ENCODE measurements at regions not wholly inside any gene's neighbourhood (a gene's known extent, or its start where the extent isn't known, plus 50 kb on each side); places are given as distances from the start of the nearest gene placed in this dataset.

DNA sequence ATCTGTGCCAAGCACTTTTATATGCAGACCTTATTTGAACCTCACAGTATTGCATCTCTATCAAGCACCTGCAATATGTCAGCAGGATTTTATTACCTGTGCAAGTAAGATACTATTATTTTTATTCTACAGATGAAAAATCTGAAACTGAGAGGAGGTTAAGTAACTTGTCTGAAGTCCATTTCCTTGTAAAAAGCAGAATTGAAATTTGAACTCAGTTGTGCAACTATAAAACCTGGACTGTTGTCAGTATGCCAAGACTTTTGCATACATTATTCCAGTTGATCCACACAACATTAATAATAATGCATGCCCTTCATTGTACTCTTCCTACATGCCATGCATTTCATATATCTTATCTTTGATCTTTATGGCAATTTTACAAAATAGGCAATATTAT is 82.2 kb upstream of the BRINP1 start:
- no peak for DNase-seq

DNA sequence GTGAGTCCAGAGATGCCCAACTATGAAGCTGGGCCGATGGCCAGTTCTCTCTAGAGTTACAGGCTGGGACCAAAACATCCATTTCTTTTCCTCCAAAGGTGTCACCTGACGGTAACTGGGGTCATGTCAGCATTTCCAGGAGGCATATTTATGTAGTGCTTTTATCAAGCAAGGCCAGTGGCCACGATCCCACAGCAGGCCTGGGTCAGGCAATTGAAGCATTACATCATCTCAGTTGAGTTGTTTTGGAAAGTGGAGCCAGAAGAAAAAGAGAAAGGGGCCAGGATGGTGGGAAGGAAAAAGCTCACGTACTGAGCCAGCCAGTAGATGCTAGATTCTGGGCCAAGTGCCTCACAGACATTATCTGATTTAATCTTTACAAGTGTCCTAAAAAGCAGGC is 73.9 kb upstream of the BRINP1 start:
- Mint-ChIP-seq H3K27me3 (ENCODE audit: low read depth) (no peaks in the 10 kb centered on the region), H3K4me3 (no peak overlapping the region)

More for the DNA sequence above, 82.2 kb upstream of the BRINP1 start:
- H3K9me3 Mint-ChIP-seq, result peaks cover 8 to 9% of the 10 kb centered on the region in 2 donors
- no peaks in the 10 kb centered on the region for H3K36me3 Mint-ChIP-seq (ENCODE audit: insufficient read depth in 2 of 2)
- no peak overlapping the region for H3K4me3 Mint-ChIP-seq
- no peak for ATAC-seq (replicated peaks in 1 of 2)
- H3K27me3 Mint-ChIP-seq (ENCODE audit: low read depth), result no peaks in the 10 kb centered on the region
- no peaks in the 10 kb centered on the region for H3K4me1 Mint-ChIP-seq (ENCODE audit: low read depth)
- no peak overlapping the region for H3K27ac Mint-ChIP-seq

DNA sequence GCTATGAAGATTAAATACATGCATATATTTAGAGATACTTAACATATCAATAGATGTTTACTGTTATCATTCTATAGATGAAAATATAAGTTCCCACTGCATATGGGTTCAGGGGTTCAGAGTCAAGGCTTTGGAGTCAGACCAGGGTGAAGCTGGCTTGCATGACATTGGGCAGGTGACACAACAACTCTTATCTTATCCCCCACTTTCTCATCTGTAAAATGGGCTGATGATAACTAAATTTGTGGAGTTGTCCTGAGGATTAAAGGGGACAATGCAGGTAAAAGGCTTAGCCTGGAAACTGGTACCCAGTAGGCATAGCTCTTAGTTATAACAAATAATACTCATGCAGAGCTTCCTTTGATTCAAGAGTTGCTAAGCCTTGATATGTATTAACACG is 72.6 kb upstream of the BRINP1 start:
- Mint-ChIP-seq H3K9me3 (peaks cover 4% of the 10 kb centered on the region in 2 donors), H3K4me3 (no peak overlapping the region), H3K27me3 (ENCODE audit: low read depth) (no peaks in the 10 kb centered on the region), H3K4me1 (ENCODE audit: low read depth) (no peaks in the 10 kb centered on the region), H3K27ac (no peak overlapping the region), H3K36me3 (ENCODE audit: insufficient read depth in 2 of 2) (no peaks in the 10 kb centered on the region)
- ATAC-seq (replicated peaks in 1 of 2) (no peak), DNase-seq (no peak)

More for the DNA sequence above, 73.9 kb upstream of the BRINP1 start:
- peaks cover 4% of the 10 kb centered on the region in 2 donors for H3K9me3 Mint-ChIP-seq
- H3K27ac Mint-ChIP-seq, result no peak overlapping the region
- H3K36me3 Mint-ChIP-seq (ENCODE audit: insufficient read depth in 2 of 2), result no peaks in the 10 kb centered on the region
- DNase-seq, result no peak
- no peak for ATAC-seq (replicated peaks in 1 of 2)
- no peaks in the 10 kb centered on the region for H3K4me1 Mint-ChIP-seq (ENCODE audit: low read depth)

- Mint-ChIP-seq H3K9me3 (peaks cover 4% of the 10 kb centered on the region in 2 donors), H3K4me3 (no peak overlapping the region), H3K27ac (no peak overlapping the region), H3K4me1 (ENCODE audit: low read depth) (no peaks in the 10 kb centered on the region), H3K36me3 (ENCODE audit: insufficient read depth in 2 of 2) (no peaks in the 10 kb centered on the region), H3K27me3 (ENCODE audit: low read depth) (no peaks in the 10 kb centered on the region)
- ATAC-seq (replicated peaks in 1 of 2), result no peak
- DNase-seq, result no peak
Observed at GRCh38 chr9:119441338-119441737, 72.1 kb upstream of the BRINP1 start.

- Mint-ChIP-seq H3K9me3 (peaks cover 4% of the 10 kb centered on the region in 2 donors), H3K27ac (no peak overlapping the region), H3K4me1 (ENCODE audit: low read depth) (no peaks in the 10 kb centered on the region), H3K36me3 (ENCODE audit: insufficient read depth in 2 of 2) (no peaks in the 10 kb centered on the region), H3K27me3 (ENCODE audit: low read depth) (no peaks in the 10 kb centered on the region), H3K4me3 (no peak overlapping the region)
- ATAC-seq (replicated peaks in 1 of 2), result no peak
- no peak for DNase-seq
Observed at GRCh38 chr9:119436261-119436660, 67.0 kb upstream of the BRINP1 start.

DNA sequence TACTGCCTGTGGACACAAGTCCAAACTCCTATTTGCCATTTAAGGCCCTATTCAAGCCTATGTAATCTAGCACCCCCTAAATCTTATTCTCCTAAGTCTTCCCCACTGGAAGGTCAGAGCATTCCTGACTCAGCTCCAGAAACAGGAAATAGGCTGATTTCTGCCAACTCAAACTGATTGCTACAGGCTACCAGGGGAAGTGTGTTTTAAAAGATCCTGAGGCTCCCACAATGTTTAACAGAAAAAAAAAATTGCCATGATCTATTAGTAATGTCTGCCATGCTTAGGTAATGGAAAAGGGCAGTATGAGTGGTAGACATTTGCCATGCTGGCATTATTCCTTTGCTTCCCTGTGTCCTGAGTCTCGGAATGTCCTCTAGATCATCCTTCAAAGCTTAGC is 65.8 kb upstream of the BRINP1 start:
- H3K9me3 Mint-ChIP-seq, result peaks cover 4% of the 10 kb centered on the region in 2 donors
- no peak for ATAC-seq (replicated peaks in 1 of 2)
- H3K27ac Mint-ChIP-seq, result no peak overlapping the region
- no peaks in the 10 kb centered on the region for H3K27me3 Mint-ChIP-seq (ENCODE audit: low read depth)
- DNase-seq, result no peak
- no peak overlapping the region for H3K4me3 Mint-ChIP-seq
- no peaks in the 10 kb centered on the region for H3K36me3 Mint-ChIP-seq (ENCODE audit: insufficient read depth in 2 of 2)
- H3K4me1 Mint-ChIP-seq (ENCODE audit: low read depth), result no peaks in the 10 kb centered on the region

DNA sequence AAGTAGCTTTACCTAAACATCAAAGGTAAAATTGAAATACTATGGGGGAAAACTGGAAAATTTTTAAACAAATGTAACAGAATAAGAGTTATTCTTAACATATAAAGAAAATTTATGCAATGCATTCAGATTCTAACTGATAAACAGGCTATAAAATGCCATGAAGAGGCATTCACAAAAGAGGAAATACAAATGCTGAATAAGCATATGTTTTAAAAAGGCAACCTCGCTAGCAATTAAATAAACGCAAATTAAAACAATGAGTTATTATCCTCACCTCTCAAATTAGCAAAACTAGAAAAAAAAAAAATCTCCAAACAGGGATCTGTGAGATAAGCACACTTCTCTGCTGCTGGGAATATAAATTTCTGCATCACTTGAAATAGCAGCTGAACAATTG is 63.2 kb upstream of the BRINP1 start:
- H3K36me3 Mint-ChIP-seq (ENCODE audit: insufficient read depth in 2 of 2), result peaks cover 0 to 2% of the 10 kb centered on the region in 2 donors

DNA sequence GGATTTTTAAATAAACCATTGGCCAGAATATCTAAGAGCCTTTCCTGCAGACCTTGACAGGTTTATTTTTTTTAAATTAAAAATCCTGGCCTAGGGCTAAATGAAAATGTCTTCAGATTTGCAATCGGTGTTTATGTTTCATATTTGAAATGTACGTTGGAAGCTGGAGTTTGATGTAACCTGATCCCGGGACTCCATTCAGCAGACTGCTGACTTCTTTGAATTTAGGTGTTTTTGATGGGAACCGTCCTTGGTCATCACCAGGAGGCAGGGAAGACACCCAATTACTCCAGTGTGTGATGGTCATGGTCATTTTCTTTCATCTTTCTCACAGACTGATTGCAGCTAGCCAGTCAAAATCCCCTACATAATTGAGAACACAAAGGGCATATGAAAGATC is 60.1 kb upstream of the BRINP1 start:
- Mint-ChIP-seq H3K36me3 (ENCODE audit: insufficient read depth in 2 of 2) (peaks cover 0 to 2% of the 10 kb centered on the region in 2 donors), H3K4me3 (no peak overlapping the region), H3K27ac (no peak overlapping the region), H3K27me3 (ENCODE audit: low read depth) (no peaks in the 10 kb centered on the region), H3K4me1 (ENCODE audit: low read depth) (no peaks in the 10 kb centered on the region), H3K9me3 (peaks cover 2 to 6% of the 10 kb centered on the region in 2 donors)
- DNase-seq, result no peak
- no peak for ATAC-seq (replicated peaks in 1 of 2)

More for the DNA sequence above, 63.2 kb upstream of the BRINP1 start:
- Mint-ChIP-seq H3K4me1 (ENCODE audit: low read depth) (no peaks in the 10 kb centered on the region), H3K4me3 (no peak overlapping the region), H3K27me3 (ENCODE audit: low read depth) (no peaks in the 10 kb centered on the region), H3K9me3 (no peaks in the 10 kb centered on the region), H3K27ac (no peak overlapping the region)
- DNase-seq (no peak), ATAC-seq (replicated peaks in 1 of 2) (no peak)

DNA sequence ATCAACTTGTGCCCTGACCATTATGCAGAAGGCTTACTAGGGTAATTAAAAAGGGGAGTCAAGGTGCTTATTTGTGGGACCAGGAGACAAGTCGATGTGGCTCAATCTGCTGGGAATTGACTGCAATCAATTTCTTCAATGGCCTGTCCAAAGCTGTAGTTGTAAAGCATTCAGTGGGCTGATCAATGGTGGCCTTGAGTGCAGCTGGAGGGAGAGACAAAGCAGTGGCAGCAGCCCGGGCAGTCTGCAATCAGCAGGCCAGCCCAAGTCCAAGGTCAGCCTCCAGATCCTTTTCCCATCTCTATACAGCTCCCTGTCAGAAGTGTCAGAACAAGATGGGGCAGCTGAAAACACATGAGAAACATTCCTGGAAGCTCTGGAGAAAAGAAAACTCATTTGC is 51.0 kb upstream of the BRINP1 start:
- Mint-ChIP-seq H3K9me3 (no peaks in the 10 kb centered on the region), H3K4me3 (no peak overlapping the region), H3K36me3 (ENCODE audit: insufficient read depth in 2 of 2) (no peaks in the 10 kb centered on the region), H3K4me1 (ENCODE audit: low read depth) (no peaks in the 10 kb centered on the region), H3K27ac (no peak overlapping the region), H3K27me3 (ENCODE audit: low read depth) (no peaks in the 10 kb centered on the region)
- no peak for ATAC-seq (replicated peaks in 1 of 2)
- no peak for DNase-seq
